GM12874 (cell line): ENCODE measurements at regions not wholly inside any gene's neighbourhood (a gene's known extent, or its start where the extent isn't known, plus 50 kb on each side); places are given as distances from the start of the nearest gene placed in this dataset.

Experiments used
- CTCF ChIP-seq: IDR thresholded peaks from 2 replicates; pipeline ENCODE4 v1.5.1; 2011; ENCODE audit warnings: low read depth, mild to moderate bottlenecking, control low read depth, low read length, moderate library complexity; ENCODE audit not compliant: insufficient read depth

- TF ChIP-seq CTCF = no peak
Measured at GRCh38 chr14:49994951-49995561, 102.2 kb downstream of the ARF6 start.

GRCh38 chr14:49997991-49998390 is 105.1 kb downstream of the ARF6 start:
- TF ChIP-seq CTCF = no peak

- no peak for TF ChIP-seq CTCF
Measured at GRCh38 chr14:49999146-49999761, 106.4 kb downstream of the ARF6 start.

GRCh38 chr14:49999826-50000379 is 107.0 kb downstream of the ARF6 start:
- no peak for TF ChIP-seq CTCF

GRCh38 chr14:50000380-50001150 is 107.7 kb downstream of the ARF6 start:
- TF ChIP-seq CTCF = no peak

GRCh38 chr14:50001151-50001998 is 108.5 kb downstream of the ARF6 start:
- TF ChIP-seq CTCF = no peak
